ENCODE measurements at regions not wholly inside any gene's neighbourhood (a gene's known extent, or its start where the extent isn't known, plus 50 kb on each side); places are given as distances from the start of the nearest gene placed in this dataset.
"Not testable (repeated sequence)": the region's sequence is repeated elsewhere in the genome, so short reads cannot be mapped to it uniquely, and the experiment has no call there.

GRCh38 chr2:16088035-16088801, 147.9 kb downstream of the MYCN start:
- no peak for DNase-seq (ENCODE audit: low read depth in 3 of 3)

GRCh38 chr2:16086136-16086535, 145.8 kb downstream of the MYCN start:
- not testable (repeated sequence) for DNase-seq (ENCODE audit: low read depth in 3 of 3)

GRCh38 chr2:16085073-16085472, 144.7 kb downstream of the MYCN start:
- DNase-seq (ENCODE audit: low read depth in 3 of 3) = no peak

- DNase-seq (ENCODE audit: low read depth in 3 of 3) = no peak
These were observed 143.9 kb downstream of the MYCN start for GRCh38 chr2:16084274-16084673.

- DNase-seq (ENCODE audit: low read depth in 3 of 3) = no peak
These were observed 141.9 kb downstream of the MYCN start for GRCh38 chr2:16082276-16082675.

- DNase-seq (ENCODE audit: low read depth in 3 of 3) = no peak
These were observed 141.2 kb downstream of the MYCN start for GRCh38 chr2:16081316-16082200.

- no peak for DNase-seq (ENCODE audit: low read depth in 3 of 3)
These were observed 140.2 kb downstream of the MYCN start for GRCh38 chr2:16080516-16080915.

GRCh38 chr2:16080071-16080470, 139.7 kb downstream of the MYCN start:
- no peak for DNase-seq (ENCODE audit: low read depth in 3 of 3)

GRCh38 chr2:16079637-16080036, 139.3 kb downstream of the MYCN start:
- DNase-seq (ENCODE audit: low read depth in 3 of 3) = no peak

- no peak for DNase-seq (ENCODE audit: low read depth in 3 of 3)
These were observed 137.3 kb downstream of the MYCN start for GRCh38 chr2:16077601-16078000.

- DNase-seq (ENCODE audit: low read depth in 3 of 3) = no peak
These were observed 136.6 kb downstream of the MYCN start for GRCh38 chr2:16076911-16077310.

- DNase-seq (ENCODE audit: low read depth in 3 of 3) = no peak
These were observed 135.0 kb downstream of the MYCN start for GRCh38 chr2:16075045-16076012.

GRCh38 chr2:16073921-16074425, 133.6 kb downstream of the MYCN start:
- DNase-seq (ENCODE audit: low read depth in 3 of 3) = no peak

GRCh38 chr2:16073471-16073870, 133.1 kb downstream of the MYCN start:
- DNase-seq (ENCODE audit: low read depth in 3 of 3) = no peak

- DNase-seq (ENCODE audit: low read depth in 3 of 3) = no peak
These were observed 132.4 kb downstream of the MYCN start for GRCh38 chr2:16072638-16073290.

GRCh38 chr2:16071865-16072637, 131.7 kb downstream of the MYCN start:
- no peak for DNase-seq (ENCODE audit: low read depth in 3 of 3)

GRCh38 chr2:16071039-16071864, 130.9 kb downstream of the MYCN start:
- no peak for DNase-seq (ENCODE audit: low read depth in 3 of 3)

GRCh38 chr2:16070648-16070971, 130.3 kb downstream of the MYCN start:
- no peak for DNase-seq (ENCODE audit: low read depth in 3 of 3)

GRCh38 chr2:16069933-16070647, 129.7 kb downstream of the MYCN start:
- DNase-seq (ENCODE audit: low read depth in 3 of 3) = no peak

Measured in stimulated activated CD4-positive, alpha-beta T cell treated with anti-CD3 and anti-CD28 coated beads, TNF-alpha, amount 100 ng/mL, for 4 hours (primary cell).